ENCODE measurements at regions not wholly inside any gene's neighbourhood (a gene's known extent, or its start where the extent isn't known, plus 50 kb on each side); places are given as distances from the start of the nearest gene placed in this dataset.

DNA sequence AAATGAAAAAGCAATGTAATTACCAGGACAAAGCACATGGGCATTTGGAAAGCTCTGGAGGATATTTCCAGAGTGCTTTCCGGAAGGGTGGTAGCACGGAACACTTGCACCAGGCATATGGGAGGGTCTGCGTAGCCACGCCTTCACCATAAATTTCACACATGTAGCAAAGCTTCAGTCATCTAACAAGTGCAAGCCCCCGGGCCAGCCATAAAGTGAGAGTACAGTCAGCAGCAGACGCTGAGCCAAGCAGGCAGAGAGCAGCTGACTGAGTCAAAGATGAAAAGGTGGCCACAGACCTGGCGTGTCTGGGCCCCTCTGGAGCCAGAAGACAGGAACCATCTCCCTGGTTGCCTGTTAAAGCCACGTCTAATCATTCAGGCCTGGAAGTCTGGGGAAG lies 130.6 kb downstream of the SEC14L1 start:
- no peak for TF ChIP-seq CTCF (IDR thresholded peaks at IDR 0.05)
- TF ChIP-seq POLR2A (IDR thresholded peaks at IDR 0.05) = no peak
